Keratinocyte (primary cell): ENCODE measurements at regions not wholly inside any gene's neighbourhood (a gene's known extent, or its start where the extent isn't known, plus 50 kb on each side); places are given as distances from the start of the nearest gene placed in this dataset.

Experiments
- DNase-seq: peaks from one replicate; pipeline ENCODE4 v3.0.0-alpha.2; 2011; ENCODE audit warnings: low read depth, missing footprints, low spot score
- FAIRE-seq: peaks from 2 replicates; lab custom pipeline; 2011; peaks lifted over from hg19 to GRCh38; lab: Jason Lieb, UNC
- H2AFZ ChIP-seq: 2 replicates; pipeline ENCODE4 v1.6.0; 2012; ENCODE audit warnings: low read length, control low read depth, inconsistent platforms; ENCODE audit not compliant: control insufficient read depth
- H3K27ac ChIP-seq: 2 replicates; pipeline ENCODE4 v1.5.1; 2011; ENCODE audit warnings: low read length; ENCODE audit not compliant: control insufficient read depth, insufficient read depth
- H3K27me3 ChIP-seq: 3 replicates; pipeline ENCODE4 v1.6.0; 2011; ENCODE audit warnings: low read length; ENCODE audit not compliant: control insufficient read depth, insufficient read depth; ENCODE audit errors: extremely low read depth
- H3K36me3 ChIP-seq, 2 experiments: 2 replicates in 1 of 2; 3 replicates in 1 of 2; pipeline ENCODE4 v1.5.1; 2011; ENCODE audit warnings: low read length in 2 of 2, mild to moderate bottlenecking in 1 of 2; ENCODE audit not compliant: control insufficient read depth in 2 of 2, insufficient read depth in 2 of 2; ENCODE audit errors: extremely low read depth in 1 of 2
- H3K4me1 ChIP-seq: 3 replicates; pipeline ENCODE4 v1.5.1; 2011; ENCODE audit warnings: low read length; ENCODE audit not compliant: control insufficient read depth, insufficient read depth; ENCODE audit errors: extremely low read depth
- H3K4me2 ChIP-seq: 3 replicates; pipeline ENCODE4 v1.6.0; 2011; ENCODE audit warnings: low read depth, low read length; ENCODE audit not compliant: control insufficient read depth, insufficient read depth; ENCODE audit errors: extremely low read depth
- H3K4me3 ChIP-seq, 3 experiments: fragments of 200-600 bp in 1 of 3; sonication (generic) in 1 of 3; 2 replicates in 2 of 3; 3 replicates in 1 of 3; pipeline ENCODE4 v1.5.1; 2011 to 2016; ENCODE audit warnings: low read length in 3 of 3, mild to moderate bottlenecking in 3 of 3, control low read depth in 2 of 3, inconsistent platforms in 1 of 3, low read depth in 1 of 3, mixed read lengths in 1 of 3, mixed run types in 1 of 3, moderate library complexity in 1 of 3; ENCODE audit not compliant: control insufficient read depth in 2 of 3, insufficient read depth in 2 of 3; ENCODE audit errors: extremely low read depth in 1 of 3
- H3K79me2 ChIP-seq: 2 replicates; pipeline ENCODE4 v1.6.0; 2012; ENCODE audit warnings: low read length; ENCODE audit not compliant: control insufficient read depth, insufficient read depth
- H3K9ac ChIP-seq: 3 replicates; pipeline ENCODE4 v1.6.0; 2011; ENCODE audit warnings: low read length; ENCODE audit not compliant: control insufficient read depth, insufficient read depth; ENCODE audit errors: extremely low read depth
- H3K9me1 ChIP-seq: 3 replicates; pipeline ENCODE4 v1.6.0; 2011; ENCODE audit warnings: low read length; ENCODE audit not compliant: control insufficient read depth, insufficient read depth; ENCODE audit errors: extremely low read depth
- H3K9me3 ChIP-seq: 2 replicates; pipeline ENCODE4 v1.5.1; 2012; ENCODE audit warnings: low read depth, low read length; ENCODE audit not compliant: control insufficient read depth
- H4K20me1 ChIP-seq: 3 replicates; pipeline ENCODE4 v1.6.0; 2011; ENCODE audit warnings: low read length; ENCODE audit not compliant: control insufficient read depth, insufficient read depth; ENCODE audit errors: extremely low read depth
- EZH2 ChIP-seq: IDR thresholded peaks from one replicate; pipeline ENCODE4 v1.6.1; 2012; ENCODE audit warnings: inconsistent platforms, mild to moderate bottlenecking, low read length, moderate library complexity
- dilution Hi-C: fragments of 300-500 bp; cut with MboI; formaldehyde crosslinking; loops from one replicate; pipeline ENCODE4 v1.7.0; 2020; ENCODE audit warnings: low sequenced_read_pairs; ENCODE audit not compliant: extremely low pct_ligation_motif_present
- TF ChIP-seq, protein P1 (sequence below), 3 experiments: IDR thresholded peaks in 1 of 3; conservative IDR thresholded peaks in 1 of 3; optimal IDR thresholded peaks in 1 of 3; 2 replicates in 2 of 3; 3 replicates in 1 of 3; pipeline versions ENCODE3 to v1.5.1; 2011; ENCODE audit warnings: low read length in 3 of 3, mild to moderate bottlenecking in 3 of 3, moderate library complexity in 2 of 3, control low read depth in 1 of 3, inconsistent platforms in 1 of 3; ENCODE audit not compliant: insufficient read depth in 2 of 3; ENCODE audit errors: extremely low read depth in 1 of 3

DNA sequence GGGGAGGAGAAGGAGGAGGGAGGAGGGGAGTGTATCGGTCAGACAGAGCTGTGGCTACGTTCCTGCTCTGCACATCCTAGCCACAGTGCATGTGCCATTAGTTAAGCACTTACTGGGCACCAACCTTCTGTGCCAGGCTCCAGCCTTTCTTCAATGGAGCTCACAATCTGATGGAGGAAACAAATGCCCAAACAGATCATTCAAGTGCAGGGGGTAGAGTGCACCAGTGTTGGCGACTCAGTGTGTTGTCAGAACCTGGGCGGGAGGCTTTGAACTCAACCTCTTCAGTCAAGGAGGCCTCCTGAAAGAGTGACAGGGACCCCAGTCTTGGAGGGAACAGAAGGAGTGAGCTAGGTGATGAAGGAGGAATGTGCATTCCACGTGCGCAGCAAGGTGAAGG is 51.9 kb upstream of the SHB start:
- no peak for DNase-seq
- H3K4me1 ChIP-seq = peaks cover 8% of the 10 kb centered on the region
- dilution Hi-C loops = no loop called here
- H4K20me1 ChIP-seq = no peaks in the 10 kb centered on the region
- no peaks in the 10 kb centered on the region for H3K79me2 ChIP-seq
- no peaks in the 10 kb centered on the region for H3K9me1 ChIP-seq
- no peaks in the 10 kb centered on the region for H3K36me3 ChIP-seq
- no peak overlapping the region for H3K27ac ChIP-seq
- TF ChIP-seq, protein P1, sequence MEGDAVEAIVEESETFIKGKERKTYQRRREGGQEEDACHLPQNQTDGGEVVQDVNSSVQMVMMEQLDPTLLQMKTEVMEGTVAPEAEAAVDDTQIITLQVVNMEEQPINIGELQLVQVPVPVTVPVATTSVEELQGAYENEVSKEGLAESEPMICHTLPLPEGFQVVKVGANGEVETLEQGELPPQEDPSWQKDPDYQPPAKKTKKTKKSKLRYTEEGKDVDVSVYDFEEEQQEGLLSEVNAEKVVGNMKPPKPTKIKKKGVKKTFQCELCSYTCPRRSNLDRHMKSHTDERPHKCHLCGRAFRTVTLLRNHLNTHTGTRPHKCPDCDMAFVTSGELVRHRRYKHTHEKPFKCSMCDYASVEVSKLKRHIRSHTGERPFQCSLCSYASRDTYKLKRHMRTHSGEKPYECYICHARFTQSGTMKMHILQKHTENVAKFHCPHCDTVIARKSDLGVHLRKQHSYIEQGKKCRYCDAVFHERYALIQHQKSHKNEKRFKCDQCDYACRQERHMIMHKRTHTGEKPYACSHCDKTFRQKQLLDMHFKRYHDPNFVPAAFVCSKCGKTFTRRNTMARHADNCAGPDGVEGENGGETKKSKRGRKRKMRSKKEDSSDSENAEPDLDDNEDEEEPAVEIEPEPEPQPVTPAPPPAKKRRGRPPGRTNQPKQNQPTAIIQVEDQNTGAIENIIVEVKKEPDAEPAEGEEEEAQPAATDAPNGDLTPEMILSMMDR (optimal IDR thresholded peaks at IDR 0.05 in 1 of 3, IDR thresholded peaks at IDR 0.05 in 1 of 3, conservative IDR thresholded peaks at IDR 0.05 in 1 of 3; ENCODE audit: extremely low read depth in 1 of 3, insufficient read depth in 2 of 3, low read length in 3 of 3) = no peak
- no peak for TF ChIP-seq EZH2
- no peaks in the 10 kb centered on the region for H3K9me3 ChIP-seq
- H3K9ac ChIP-seq = no peak overlapping the region
- FAIRE-seq = no peak
- no peak overlapping the region for H3K4me3 ChIP-seq
- H3K27me3 ChIP-seq = no peaks in the 10 kb centered on the region
- H3K4me2 ChIP-seq = no peak overlapping the region
- H2AFZ ChIP-seq = no peak overlapping the region

DNA sequence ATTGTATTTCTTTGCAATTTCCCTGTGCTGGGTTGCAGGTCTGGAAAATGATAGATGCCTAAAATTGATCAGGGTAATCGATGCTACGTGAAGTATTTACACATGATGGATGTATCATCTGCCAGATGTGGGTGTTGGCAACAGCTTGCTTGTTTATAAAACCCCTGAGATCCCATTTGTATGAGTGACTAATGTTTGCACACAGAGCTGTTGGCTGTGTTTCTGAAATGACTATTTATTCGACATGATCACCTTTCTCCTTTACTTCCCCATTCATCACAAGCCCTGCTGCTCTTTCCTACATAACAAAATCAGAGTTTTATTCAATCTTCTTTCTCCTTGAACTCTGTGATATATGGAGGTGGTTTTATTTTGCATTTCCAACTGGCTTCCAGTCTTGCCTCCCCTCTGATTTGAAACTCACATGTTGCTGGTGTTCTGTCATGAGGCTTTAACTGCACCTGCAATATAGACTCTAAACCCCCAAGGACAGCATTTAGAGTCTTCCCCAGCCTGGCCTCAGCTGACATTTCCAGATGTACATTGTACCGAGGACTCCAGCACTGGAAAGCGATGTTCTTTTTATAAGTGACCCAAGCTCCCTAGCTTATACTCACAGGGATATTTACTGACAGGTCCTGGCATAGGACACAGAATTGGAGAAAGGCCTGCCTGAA is 50.7 kb upstream of the SHB start:
- Histone ChIP-seq H2AFZ (no peak overlapping the region), H3K4me1 (no peaks in the 10 kb centered on the region), H3K4me2 (no peak overlapping the region), H3K36me3 (no peaks in the 10 kb centered on the region), H3K4me3 (no peak overlapping the region), H3K9ac (no peak overlapping the region), H3K9me3 (no peaks in the 10 kb centered on the region), H3K27me3 (no peaks in the 10 kb centered on the region), H3K9me1 (no peaks in the 10 kb centered on the region), H3K79me2 (no peaks in the 10 kb centered on the region), H3K27ac (no peak overlapping the region), H4K20me1 (no peaks in the 10 kb centered on the region)
- FAIRE-seq (no peak), DNase-seq (no peak)
- dilution Hi-C loops = no loop called here
- TF ChIP-seq, protein P1 (optimal IDR thresholded peaks at IDR 0.05 in 1 of 3, IDR thresholded peaks at IDR 0.05 in 1 of 3, conservative IDR thresholded peaks at IDR 0.05 in 1 of 3; ENCODE audit: extremely low read depth in 1 of 3, insufficient read depth in 2 of 3, low read length in 3 of 3) = no peak
- TF ChIP-seq EZH2 = no peak
